SIG-M5 treated with dmso at 0.1 percent for 504 hours (cell line): ENCODE measurements at regions not wholly inside any gene's neighbourhood (a gene's known extent, or its start where the extent isn't known, plus 50 kb on each side); places are given as distances from the start of the nearest gene placed in this dataset.
"Not testable (repeated sequence)": the region's sequence is repeated elsewhere in the genome, so short reads cannot be mapped to it uniquely, and the experiment has no call there.

Source experiments
- DNase-seq: peaks from one replicate; lab custom pipeline; 2025; ENCODE audit not compliant: unreplicated experiment; lab: John Stamatoyannopoulos, UW

- DNase-seq, result no peak
Measured at GRCh38 chr7:27410812-27411544, 168.4 kb downstream of the EVX1 start.

- no peak for DNase-seq
Measured at GRCh38 chr7:27412164-27412563, 169.6 kb downstream of the EVX1 start.

- no peak for DNase-seq
Measured at GRCh38 chr7:27418541-27418940, 175.9 kb downstream of the EVX1 start.

GRCh38 chr7:27419581-27420177, 177.1 kb downstream of the EVX1 start:
- DNase-seq, result no peak

GRCh38 chr7:27420702-27421101, 178.1 kb downstream of the EVX1 start:
- no peak for DNase-seq

GRCh38 chr7:27423290-27423689, 180.7 kb downstream of the EVX1 start:
- no peak for DNase-seq

GRCh38 chr7:27423821-27424220, 181.2 kb downstream of the EVX1 start:
- no peak for DNase-seq

- no peak for DNase-seq
Measured at GRCh38 chr7:27424231-27424630, 181.6 kb downstream of the EVX1 start.

- no peak for DNase-seq
Measured at GRCh38 chr7:27424749-27425148, 182.1 kb downstream of the EVX1 start.

- no peak for DNase-seq
Measured at GRCh38 chr7:27427416-27427815, 184.8 kb downstream of the EVX1 start.

GRCh38 chr7:27430105-27430504, 187.5 kb downstream of the EVX1 start:
- no peak for DNase-seq

GRCh38 chr7:27431465-27431864, 188.9 kb downstream of the EVX1 start:
- no peak for DNase-seq

- no peak for DNase-seq
Measured at GRCh38 chr7:27433581-27433980, 191.0 kb downstream of the EVX1 start.

GRCh38 chr7:27434756-27435400, 192.3 kb downstream of the EVX1 start:
- no peak for DNase-seq

- DNase-seq, result no peak
Measured at GRCh38 chr7:27435461-27435860, 192.9 kb downstream of the EVX1 start.

GRCh38 chr7:27438881-27439589, 196.4 kb downstream of the EVX1 start:
- DNase-seq, result no peak

- no peak for DNase-seq
Measured at GRCh38 chr7:27442455-27442854, 199.9 kb downstream of the EVX1 start.

- not testable (repeated sequence) for DNase-seq
Measured at GRCh38 chr7:27449046-27449445, 206.4 kb downstream of the EVX1 start.

- DNase-seq, result no peak
Measured at GRCh38 chr7:27453702-27454405, 208.8 kb downstream of the HIBADH start.

- DNase-seq, result not testable (repeated sequence)
Measured at GRCh38 chr7:27457120-27457519, 205.6 kb downstream of the HIBADH start.
